ENCODE measurements at regions not wholly inside any gene's neighbourhood (a gene's known extent, or its start where the extent isn't known, plus 50 kb on each side); places are given as distances from the start of the nearest gene placed in this dataset.

DNA sequence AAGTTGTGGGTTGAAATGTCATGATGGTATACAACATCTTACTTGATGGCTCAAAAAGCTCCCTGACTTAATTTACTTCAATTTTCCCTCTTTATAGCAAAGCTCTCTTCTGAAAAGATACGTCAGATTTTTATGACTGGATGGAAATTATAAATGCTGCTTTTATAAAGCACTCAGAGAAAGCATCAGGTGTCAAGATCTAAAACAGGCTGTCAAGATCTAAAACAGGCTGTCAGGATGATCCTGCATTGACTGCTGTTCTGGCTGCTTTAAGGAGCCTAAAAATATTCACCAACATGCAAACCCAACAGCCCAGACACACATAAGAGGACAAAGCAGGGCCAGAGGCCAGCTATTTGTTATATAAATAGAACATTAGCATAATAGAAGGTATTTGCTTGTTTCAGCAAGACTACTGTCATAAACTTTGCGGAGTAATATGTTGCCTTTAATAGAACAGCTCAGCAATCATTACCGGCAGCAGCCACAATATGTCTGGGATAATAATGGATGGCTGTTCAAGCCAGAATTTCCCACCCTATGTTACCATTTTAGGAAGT is 77.3 kb upstream of the ANO5 start:
- TF ChIP-seq POLR2AphosphoS5 (IDR thresholded peaks at IDR 0.05; ENCODE audit: insufficient read depth, low read depth, low read length) (no peak), GATA2 (IDR thresholded peaks at IDR 0.05; ENCODE audit: insufficient read depth, insufficient read length, low read depth, low read length) (no peak), CTCF (IDR thresholded peaks at IDR 0.05; ENCODE audit: extremely low read depth in 1 of 2, insufficient read depth in 1 of 2, low read depth in 1 of 2, low read length in 2 of 2) (no peak), POLR2A (IDR thresholded peaks at IDR 0.05; ENCODE audit: low read depth, low read length) (no peak), MYC (IDR thresholded peaks at IDR 0.05; ENCODE audit: low read depth, low read length) (no peak), FOS (IDR thresholded peaks at IDR 0.05; ENCODE audit: borderline replicate concordance, insufficient read depth, low read length) (no peak), EZH2 (IDR thresholded peaks at IDR 0.05; ENCODE audit: borderline replicate concordance, low read depth, low read length, severe bottlenecking) (no peak), JUN (IDR thresholded peaks at IDR 0.05; ENCODE audit: borderline replicate concordance, insufficient read depth, insufficient read length, low read depth) (no peak)
- TF ChIP-seq, protein P1, sequence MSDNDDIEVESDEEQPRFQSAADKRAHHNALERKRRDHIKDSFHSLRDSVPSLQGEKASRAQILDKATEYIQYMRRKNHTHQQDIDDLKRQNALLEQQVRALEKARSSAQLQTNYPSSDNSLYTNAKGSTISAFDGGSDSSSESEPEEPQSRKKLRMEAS (IDR thresholded peaks at IDR 0.05; ENCODE audit: insufficient read depth, insufficient read length) = no peak

Measured in endothelial cell of umbilical vein (primary cell).